Body of pancreas (tissue), 4 donors: ENCODE measurements at regions not wholly inside any gene's neighbourhood (a gene's known extent, or its start where the extent isn't known, plus 50 kb on each side); places are given as distances from the start of the nearest gene placed in this dataset.

Source experiments
- ATAC-seq: fragments of 150-250 bp; one replicate; pipeline ENCODE4 v1.9.1; 2016
- DNase-seq, 4 donors: peaks; one replicate each; pipeline ENCODE4 v3.0.0-alpha.2; 2019
- H3K27ac ChIP-seq, 4 donors: fragments of 200-600 bp; sonication (generic); 1 replicate in 3 of 4; 2 replicates in 1 of 4; pipeline versions ENCODE4 v1.5.1 to v1.6.1; 2016 to 2019; ENCODE audit warnings: mild to moderate bottlenecking in 1 of 4, mixed read lengths in 1 of 4, moderate library complexity in 1 of 4
- H3K27me3 ChIP-seq, 2 donors: fragments of 200-600 bp; sonication (generic); one replicate each; pipeline ENCODE4 v1.6.0; 2016; ENCODE audit warnings: mild to moderate bottlenecking in 1 of 2
- H3K36me3 ChIP-seq, 2 donors: fragments of 200-600 bp; sonication (generic); replicated peaks in 1 of 2; 2 replicates each; pipeline ENCODE4 v1.5.1; 2016; ENCODE audit warnings: low read depth in 2 of 2; ENCODE audit not compliant: insufficient read depth in 1 of 2
- H3K4me1 ChIP-seq: fragments of 200-600 bp; sonication (generic); one replicate; pipeline ENCODE4 v1.6.0; 2016
- H3K4me3 ChIP-seq, 2 donors: fragments of 200-600 bp; sonication (generic); 1 replicate in 1 of 2; 2 replicates in 1 of 2; pipeline ENCODE4 v1.5.1; 2016 to 2019
- H3K9me3 ChIP-seq, 3 donors: fragments of 200-600 bp; sonication (generic); 1 replicate in 2 of 3; 2 replicates in 1 of 3; pipeline ENCODE4 v1.5.1; 2016
- POLR2A ChIP-seq, 3 donors: fragments of 450-650 bp; IDR thresholded peaks; one replicate each; pipeline ENCODE4 v1.6.1; 2016; ENCODE audit warnings: antibody characterized with exemption in 3 of 3, mild to moderate bottlenecking in 2 of 3
- WGBS, 2 donors: methylation state at CpG; one replicate each; pipeline ENCODE4 v1.1.5; 2017; 5-methylcytosine and 5-hydroxymethylcytosine counted together
- intact Hi-C: fragments of 100-400 bp; cut with DNase I; formaldehyde crosslinking; loops from one replicate; pipeline ENCODE4 v1.15.1; 2023
- TF ChIP-seq, protein P1 (sequence below), 7 experiments: fragments of 450-650 bp in 4 of 7; fragments of 200-600 bp in 3 of 7; sonication (generic) in 3 of 7; IDR thresholded peaks; one replicate each; pipeline ENCODE4 v1.5.1; 2016 to 2019; ENCODE audit warnings: antibody characterized with exemption in 7 of 7

GRCh38 chr17:77001487-77001886 lies 133.3 kb downstream of the MGAT5B start:
- H3K4me3 ChIP-seq: no peak overlapping the region
- intact Hi-C loops: no loop called here
- ATAC-seq (no peak), DNase-seq (no peak)
- no peak for TF ChIP-seq POLR2A (IDR thresholded peaks at IDR 0.05)
- TF ChIP-seq, protein P1, sequence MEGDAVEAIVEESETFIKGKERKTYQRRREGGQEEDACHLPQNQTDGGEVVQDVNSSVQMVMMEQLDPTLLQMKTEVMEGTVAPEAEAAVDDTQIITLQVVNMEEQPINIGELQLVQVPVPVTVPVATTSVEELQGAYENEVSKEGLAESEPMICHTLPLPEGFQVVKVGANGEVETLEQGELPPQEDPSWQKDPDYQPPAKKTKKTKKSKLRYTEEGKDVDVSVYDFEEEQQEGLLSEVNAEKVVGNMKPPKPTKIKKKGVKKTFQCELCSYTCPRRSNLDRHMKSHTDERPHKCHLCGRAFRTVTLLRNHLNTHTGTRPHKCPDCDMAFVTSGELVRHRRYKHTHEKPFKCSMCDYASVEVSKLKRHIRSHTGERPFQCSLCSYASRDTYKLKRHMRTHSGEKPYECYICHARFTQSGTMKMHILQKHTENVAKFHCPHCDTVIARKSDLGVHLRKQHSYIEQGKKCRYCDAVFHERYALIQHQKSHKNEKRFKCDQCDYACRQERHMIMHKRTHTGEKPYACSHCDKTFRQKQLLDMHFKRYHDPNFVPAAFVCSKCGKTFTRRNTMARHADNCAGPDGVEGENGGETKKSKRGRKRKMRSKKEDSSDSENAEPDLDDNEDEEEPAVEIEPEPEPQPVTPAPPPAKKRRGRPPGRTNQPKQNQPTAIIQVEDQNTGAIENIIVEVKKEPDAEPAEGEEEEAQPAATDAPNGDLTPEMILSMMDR (IDR thresholded peaks at IDR 0.05): no peak
- no peaks in the 10 kb centered on the region for H3K27me3 ChIP-seq
- H3K9me3 ChIP-seq: no peaks in the 10 kb centered on the region
- no peaks in the 10 kb centered on the region for H3K36me3 ChIP-seq
- H3K4me1 ChIP-seq: no peaks in the 10 kb centered on the region
- WGBS, 2 donors: 89 to 90% methylated on average over 7 of the region's 7 CpGs
- no peak overlapping the region for H3K27ac ChIP-seq

GRCh38 chr17:77002103-77003045 lies 134.2 kb downstream of the MGAT5B start:
- Histone ChIP-seq H3K36me3 (no peaks in the 10 kb centered on the region), H3K4me3 (no peak overlapping the region), H3K9me3 (no peaks in the 10 kb centered on the region), H3K27ac (no peak overlapping the region), H3K27me3 (no peaks in the 10 kb centered on the region), H3K4me1 (no peaks in the 10 kb centered on the region)
- 39 to 41% methylated on average over 18 to 23 of the region's 23 CpGs for WGBS, 2 donors
- no peak for ATAC-seq
- TF ChIP-seq POLR2A (IDR thresholded peaks at IDR 0.05): no peak
- TF ChIP-seq, protein P1 (IDR thresholded peaks at IDR 0.05): no peak
- intact Hi-C loops: no loop called here
- DNase-seq: no peak

DNA sequence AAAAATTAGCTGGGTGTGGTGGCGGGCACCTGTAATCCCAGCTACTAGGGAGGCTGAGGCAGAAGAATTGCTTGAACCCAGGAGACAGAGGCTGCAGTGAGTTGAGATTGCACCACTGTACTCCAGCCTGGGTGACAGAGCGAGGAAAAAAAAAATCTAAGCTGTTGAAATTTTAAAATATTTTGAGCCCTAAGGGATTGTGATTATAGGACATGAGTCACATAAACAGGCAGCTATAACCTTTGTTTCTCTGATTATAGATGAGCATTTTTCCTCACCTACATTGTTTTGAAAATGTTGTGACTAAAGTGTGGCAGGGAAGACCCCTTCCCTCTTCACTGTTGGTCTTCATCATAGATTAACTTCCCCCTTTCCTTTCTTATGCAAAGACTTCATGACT lies 135.5 kb downstream of the MGAT5B start:
- no peak overlapping the region for H3K4me3 ChIP-seq
- H3K27me3 ChIP-seq: no peaks in the 10 kb centered on the region
- intact Hi-C loops: no loop called here
- DNase-seq: no peak
- TF ChIP-seq, protein P1 (IDR thresholded peaks at IDR 0.05): no peak
- no peak for TF ChIP-seq POLR2A (IDR thresholded peaks at IDR 0.05)
- WGBS, 2 donors: 78 to 84% methylated on average over 2 of the region's 2 CpGs
- no peak overlapping the region for H3K27ac ChIP-seq
- H3K36me3 ChIP-seq: no peaks in the 10 kb centered on the region
- no peak for ATAC-seq
- no peaks in the 10 kb centered on the region for H3K4me1 ChIP-seq
- H3K9me3 ChIP-seq: no peaks in the 10 kb centered on the region

- Histone ChIP-seq H3K27me3 (no peaks in the 10 kb centered on the region), H3K27ac (no peak overlapping the region), H3K36me3 (no peaks in the 10 kb centered on the region), H3K4me3 (no peak overlapping the region), H3K9me3 (no peaks in the 10 kb centered on the region), H3K4me1 (no peaks in the 10 kb centered on the region)
- 43 to 60% methylated on average over 8 to 20 of the region's 20 CpGs for WGBS, 2 donors
- ATAC-seq (no peak), DNase-seq (no peak)
- TF ChIP-seq, protein P1 (IDR thresholded peaks at IDR 0.05): no peak
- TF ChIP-seq POLR2A (IDR thresholded peaks at IDR 0.05): no peak
- intact Hi-C loops: no loop called here
Observed at GRCh38 chr17:77006971-77007649, 133.7 kb upstream of the SEC14L1 start.
